ENCODE measurements at regions not wholly inside any gene's neighbourhood (a gene's known extent, or its start where the extent isn't known, plus 50 kb on each side); places are given as distances from the start of the nearest gene placed in this dataset.

- TF ChIP-seq CTCF (IDR thresholded peaks at IDR 0.05) (no peak), POLR2A (IDR thresholded peaks at IDR 0.05) (no peak)
Measured at GRCh38 chr4:124961138-124961750, 248.7 kb upstream of the ANKRD50 start.
